Stimulated activated CD8-positive, alpha-beta memory T cell treated with anti-CD3 and anti-CD28 coated beads, Interleukin-15, amount 100 ng/mL, for 24 hours (primary cell): ENCODE measurements at regions not wholly inside any gene's neighbourhood (a gene's known extent, or its start where the extent isn't known, plus 50 kb on each side); places are given as distances from the start of the nearest gene placed in this dataset.
"Not testable (repeated sequence)": the region's sequence is repeated elsewhere in the genome, so short reads cannot be mapped to it uniquely, and the experiment has no call there.

Experiments
- DNase-seq: peaks from one replicate; pipeline ENCODE4 v3.0.0-alpha.2; 2020; ENCODE audit warnings: low read depth

GRCh38 chr2:147015591-147015990, 829.2 kb upstream of the ACVR2A start:
- DNase-seq: no peak

DNA sequence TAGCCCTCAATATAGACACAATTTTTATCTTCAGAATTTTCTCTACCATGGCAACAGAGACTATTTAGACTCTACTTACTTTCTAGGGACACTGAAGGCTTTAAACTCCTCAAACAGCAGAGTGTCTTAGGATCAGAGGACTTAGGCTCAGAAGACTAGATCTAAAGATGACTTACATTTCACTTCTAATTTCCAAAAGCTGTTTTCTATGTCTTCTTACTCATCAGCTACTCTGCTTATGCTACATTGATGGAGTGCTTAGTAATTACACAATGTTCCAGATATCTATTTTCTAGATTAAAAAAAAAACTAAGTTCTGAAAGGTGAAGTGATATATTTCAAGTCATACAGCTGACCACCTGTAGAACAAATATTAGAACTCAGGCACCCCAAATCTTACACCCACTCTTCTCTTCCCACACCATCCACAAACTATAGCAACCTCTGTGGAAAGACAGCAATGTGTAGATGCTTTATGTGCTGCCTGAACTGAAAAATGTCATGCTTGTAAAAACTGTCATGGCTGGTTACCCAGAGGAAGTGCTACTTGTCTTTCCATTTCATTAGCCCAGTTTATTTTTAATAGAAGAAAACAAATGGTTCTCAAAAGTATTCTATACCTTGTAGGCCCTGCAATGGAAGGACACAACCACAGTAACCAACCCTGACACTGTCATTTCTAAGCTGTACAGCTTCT, 831.0 kb upstream of the ACVR2A start:
- no peak for DNase-seq

- DNase-seq: no peak
These were observed 836.3 kb upstream of the ACVR2A start for GRCh38 chr2:147008481-147008880.

GRCh38 chr2:147006736-147007141, 838.1 kb upstream of the ACVR2A start:
- no peak for DNase-seq

- DNase-seq: no peak
These were observed 841.7 kb upstream of the ACVR2A start for GRCh38 chr2:147003081-147003480.

DNA sequence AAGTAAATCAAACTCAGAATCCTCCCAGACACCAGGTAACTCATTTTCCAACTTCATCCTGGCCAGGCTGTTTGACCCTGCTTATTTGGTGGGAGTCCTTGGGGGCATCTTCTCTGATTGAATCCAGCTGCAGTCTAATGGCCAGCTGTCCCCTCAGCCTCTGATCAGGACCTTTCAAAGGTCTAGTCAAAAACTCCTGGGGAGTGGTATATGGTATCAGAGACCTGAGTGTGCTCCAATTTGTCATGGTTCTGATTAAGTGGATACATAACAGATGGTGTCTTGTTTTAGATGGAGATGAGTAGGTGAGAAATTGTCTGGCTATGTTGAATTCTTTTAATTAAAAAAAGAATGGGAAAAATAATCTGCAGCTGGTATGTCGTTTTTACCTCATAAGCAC, 842.6 kb upstream of the ACVR2A start:
- no peak for DNase-seq

GRCh38 chr2:147001061-147001460, 843.8 kb upstream of the ACVR2A start:
- DNase-seq: no peak

DNA sequence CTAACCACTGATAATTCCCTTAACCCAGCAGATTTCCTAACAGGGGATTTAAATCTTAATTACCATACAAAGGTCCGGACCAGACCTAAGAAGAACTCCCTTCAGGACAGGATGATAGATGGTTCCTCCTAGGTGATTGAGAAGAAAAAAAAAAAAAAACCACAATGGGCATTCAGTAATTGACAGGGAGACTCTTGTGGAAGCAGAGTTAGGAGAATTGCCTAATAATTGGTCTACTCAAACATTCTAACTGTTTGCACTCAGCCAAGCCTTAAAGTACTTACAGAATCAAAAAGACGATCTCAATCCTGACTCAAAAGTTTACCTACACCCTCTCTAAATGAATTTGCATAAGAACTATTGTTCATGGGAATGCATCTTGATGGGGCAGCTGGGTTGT, 844.7 kb upstream of the ACVR2A start:
- not testable (repeated sequence) for DNase-seq

- no peak for DNase-seq
These were observed 846.9 kb upstream of the ACVR2A start for GRCh38 chr2:146997945-146998344.

GRCh38 chr2:146997488-146997887, 847.3 kb upstream of the ACVR2A start:
- no peak for DNase-seq

- no peak for DNase-seq
These were observed 850.6 kb upstream of the ACVR2A start for GRCh38 chr2:146994246-146994645.

DNA sequence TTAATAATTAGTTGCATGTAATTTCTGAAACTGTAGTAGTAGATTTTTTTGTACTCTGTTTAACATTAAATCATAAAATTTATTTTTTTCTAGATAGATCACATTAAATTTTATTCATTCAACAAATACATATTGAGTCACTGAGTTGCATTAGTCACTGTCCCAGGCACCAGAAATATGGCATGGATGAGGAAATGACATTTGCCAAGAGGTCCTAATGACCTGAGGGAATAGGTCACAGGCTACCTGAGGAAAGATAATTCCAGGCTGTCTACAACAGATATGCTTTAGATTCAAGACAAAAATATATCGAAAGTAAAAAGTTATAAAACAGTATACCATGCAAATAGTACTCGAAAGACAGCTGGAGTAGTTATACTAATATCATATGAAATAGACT, 852.4 kb upstream of the ACVR2A start:
- no peak for DNase-seq

- no peak for DNase-seq
These were observed 852.8 kb upstream of the ACVR2A start for GRCh38 chr2:146992057-146992456.

- DNase-seq: no peak
These were observed 854.3 kb upstream of the ACVR2A start for GRCh38 chr2:146990311-146991054.

- DNase-seq: no peak
These were observed 855.1 kb upstream of the ACVR2A start for GRCh38 chr2:146989741-146990140.

- DNase-seq: no peak
These were observed 856.8 kb upstream of the ACVR2A start for GRCh38 chr2:146987996-146988395.

- DNase-seq: no peak
These were observed 858.7 kb upstream of the ACVR2A start for GRCh38 chr2:146986161-146986560.

DNA sequence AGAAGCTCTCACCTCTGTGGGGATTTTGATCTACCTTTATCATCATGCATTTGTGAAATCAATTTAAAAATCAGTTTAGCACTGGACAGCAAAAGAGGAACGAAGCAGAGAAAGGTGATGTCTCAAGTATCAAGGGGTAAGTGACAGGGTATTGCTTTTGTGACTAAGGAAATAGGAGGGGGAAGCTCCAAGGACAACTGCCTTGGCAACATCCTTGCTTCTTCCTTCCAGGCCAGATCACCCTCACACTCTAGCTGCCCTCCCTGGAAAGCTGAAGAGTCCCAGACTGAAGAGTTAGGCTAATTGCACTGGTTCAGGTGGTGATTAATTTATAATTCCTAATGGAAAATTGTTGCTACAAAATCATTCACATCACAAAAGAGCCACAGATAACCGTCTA, 859.1 kb upstream of the ACVR2A start:
- DNase-seq: no peak

DNA sequence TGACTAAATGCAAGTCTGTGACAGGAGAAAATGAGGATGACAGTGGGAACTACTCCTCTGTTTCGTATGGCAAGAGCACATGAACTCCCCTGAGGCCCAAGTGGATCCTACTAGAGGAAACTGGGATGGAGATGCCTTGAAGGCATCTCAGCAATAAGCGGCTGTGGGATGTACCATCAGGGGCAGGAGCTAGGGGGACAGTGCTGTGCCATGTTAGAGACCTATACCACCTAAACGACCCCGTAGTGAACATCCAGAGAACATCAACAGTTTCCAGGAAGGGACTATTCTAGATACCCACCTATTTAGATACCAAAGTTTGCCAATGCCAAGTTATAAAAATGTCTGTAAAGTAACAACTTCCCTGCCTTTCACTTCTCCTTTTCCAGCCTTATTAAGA, 860.8 kb upstream of the ACVR2A start:
- no peak for DNase-seq

DNA sequence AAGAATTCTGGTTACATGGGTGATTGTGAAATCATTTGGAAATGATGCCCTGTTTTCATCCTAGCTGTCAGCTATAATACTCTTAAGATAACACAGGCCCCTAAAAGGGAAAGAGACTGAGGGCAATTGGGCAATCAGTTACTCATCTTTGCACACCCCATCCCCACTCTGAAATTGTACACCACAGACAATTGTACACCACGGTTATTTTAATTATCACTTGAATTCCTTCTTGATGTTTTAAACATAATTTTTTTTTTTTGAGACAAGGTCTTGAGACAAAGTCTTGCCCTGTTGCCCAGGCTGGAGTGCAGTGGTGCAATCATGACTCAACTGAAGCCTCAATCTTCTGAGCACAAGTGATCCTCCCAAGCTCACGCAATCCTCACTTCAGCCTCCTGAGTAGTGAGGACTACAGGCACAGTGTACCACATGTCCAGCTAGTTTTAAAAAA, 862.4 kb upstream of the ACVR2A start:
- no peak for DNase-seq

- no peak for DNase-seq
These were observed 862.9 kb upstream of the ACVR2A start for GRCh38 chr2:146981921-146982320.

GRCh38 chr2:146979746-146980145, 865.1 kb upstream of the ACVR2A start:
- DNase-seq: no peak
